Retinal pigment epithelial cell (primary cell): ENCODE measurements at regions not wholly inside any gene's neighbourhood (a gene's known extent, or its start where the extent isn't known, plus 50 kb on each side); places are given as distances from the start of the nearest gene placed in this dataset.

Experiments used
- DNase-seq: peaks from one replicate; pipeline ENCODE4 v3.0.0-alpha.2; 2010; ENCODE audit warnings: low read depth
- H3K4me3 ChIP-seq: 2 replicates; pipeline ENCODE4 v1.5.1; 2011; ENCODE audit warnings: mild to moderate bottlenecking, low read length, control low read depth, moderate library complexity
- CTCF ChIP-seq: conservative IDR thresholded peaks from 2 replicates; pipeline ENCODE4 v1.5.1; 2011; ENCODE audit warnings: low read depth, low read length, control low read depth, inconsistent platforms

- DNase-seq: no peak
- TF ChIP-seq CTCF: no peak
- H3K4me3 ChIP-seq: no peak overlapping the region
Measured at GRCh38 chr16:73237601-73238000, 189.7 kb upstream of the ZFHX3 start.

- no peak for DNase-seq
Measured at GRCh38 chr16:73234496-73234895, 186.6 kb upstream of the ZFHX3 start.

GRCh38 chr16:73233846-73234424 is 186.0 kb upstream of the ZFHX3 start:
- no peak overlapping the region for H3K4me3 ChIP-seq
- TF ChIP-seq CTCF: no peak
- DNase-seq: no peak

More at GRCh38 chr16:73234496-73234895, 186.6 kb upstream of the ZFHX3 start:
- no peak for TF ChIP-seq CTCF
- H3K4me3 ChIP-seq: no peak overlapping the region

- DNase-seq: no peak
- no peak for TF ChIP-seq CTCF
- no peak overlapping the region for H3K4me3 ChIP-seq
Measured at GRCh38 chr16:73233329-73233765, 185.4 kb upstream of the ZFHX3 start.

- no peak for TF ChIP-seq CTCF
- peak; percentile 40 for DNase-seq
- no peak overlapping the region for H3K4me3 ChIP-seq
Measured at GRCh38 chr16:73232555-73233328, 184.8 kb upstream of the ZFHX3 start.

GRCh38 chr16:73231944-73232554 is 184.1 kb upstream of the ZFHX3 start:
- no peak for DNase-seq
- no peak for TF ChIP-seq CTCF

GRCh38 chr16:73231379-73231778 is 183.5 kb upstream of the ZFHX3 start:
- no peak overlapping the region for H3K4me3 ChIP-seq
- no peak for TF ChIP-seq CTCF
- DNase-seq: no peak

More at GRCh38 chr16:73231944-73232554, 184.1 kb upstream of the ZFHX3 start:
- H3K4me3 ChIP-seq: no peak overlapping the region
